ENCODE measurements at regions not wholly inside any gene's neighbourhood (a gene's known extent, or its start where the extent isn't known, plus 50 kb on each side); places are given as distances from the start of the nearest gene placed in this dataset.
A peak's percentile ranks its signal among the peaks of the same experiment; 100 is the strongest.
"Not testable (repeated sequence)": the region's sequence is repeated elsewhere in the genome, so short reads cannot be mapped to it uniquely, and the experiment has no call there.

DNA sequence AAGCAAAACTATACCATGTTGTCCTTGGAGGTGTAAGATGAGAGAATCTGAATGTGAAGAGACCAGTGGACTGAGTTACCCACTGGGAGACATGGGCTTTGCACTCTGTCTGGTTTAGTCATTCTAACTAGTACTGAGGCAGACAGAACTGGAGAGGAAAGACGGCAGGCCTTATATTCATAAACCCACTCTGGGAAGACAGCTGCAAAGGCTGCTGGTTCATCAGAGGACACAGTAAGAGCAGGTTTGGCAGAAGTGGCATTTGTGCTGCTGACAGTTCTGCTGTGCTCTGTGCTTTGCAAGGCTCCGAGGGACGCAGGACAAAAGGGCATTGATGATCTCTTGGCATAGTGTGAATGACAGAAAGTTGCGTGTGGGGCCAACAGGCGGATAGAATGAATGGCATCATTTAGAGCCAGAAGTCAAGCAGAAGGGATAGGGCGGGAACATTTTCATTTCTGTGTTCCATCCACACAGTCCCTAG is 142.3 kb upstream of the TENT5A start:
- peak; percentile 94 for ATAC-seq (ENCODE audit: poor library complexity)
- intact Hi-C loops (cut with DNase I) = loop anchor here (10.0 kb wide), 1 partner anchor 60 kb away; no protein-coding TSS in a partner anchor
- peak; percentile 77 for DNase-seq

DNA sequence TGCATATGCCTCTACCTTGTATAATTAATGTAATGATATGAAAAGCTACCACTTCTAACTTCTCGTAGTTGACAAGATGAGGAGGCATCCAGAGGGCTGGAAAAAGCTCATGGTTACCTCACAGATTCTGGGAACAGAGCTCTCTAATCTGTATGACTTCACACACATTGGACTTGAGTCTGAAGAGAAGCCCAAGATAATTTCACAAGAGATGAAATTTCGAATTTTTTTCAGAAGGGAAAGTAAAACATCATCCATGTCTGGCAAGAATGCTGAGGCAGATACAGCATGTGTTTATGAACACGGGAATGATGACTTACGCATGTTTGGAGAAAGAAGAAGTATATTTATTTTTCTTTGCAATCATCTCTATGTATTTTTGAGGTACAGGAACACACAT is 141.8 kb upstream of the TENT5A start:
- intact Hi-C loops (cut with DNase I) = loop anchor here (10.0 kb wide), 1 partner anchor 60 kb away; no protein-coding TSS in a partner anchor
- peak; percentile 74 for ATAC-seq (ENCODE audit: poor library complexity)

DNA sequence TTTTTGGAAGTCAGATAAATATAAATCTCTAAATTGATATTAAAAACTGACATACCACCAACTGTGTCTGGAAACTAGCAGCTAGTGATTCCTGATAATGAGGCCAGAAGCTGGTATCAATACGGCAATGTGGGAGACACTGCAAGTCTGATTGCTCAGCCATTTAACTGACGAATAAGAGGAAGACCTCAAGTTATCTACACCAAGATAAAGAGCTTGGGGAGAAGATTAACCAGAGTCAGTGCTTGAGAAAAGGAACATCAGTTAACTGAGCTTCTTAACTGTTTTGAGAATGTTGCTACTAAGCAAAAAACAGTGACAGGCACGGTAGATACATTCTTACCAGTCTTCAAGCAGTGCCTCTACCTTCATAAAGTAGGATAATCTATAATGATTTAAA is 140.4 kb upstream of the TENT5A start:
- ATAC-seq (ENCODE audit: poor library complexity) (no peak), DNase-seq (no peak)
- intact Hi-C loops (cut with DNase I) = loop anchor here (10.0 kb wide), 1 partner anchor 58 kb away; no protein-coding TSS in a partner anchor

More for the DNA sequence above, 141.8 kb upstream of the TENT5A start:
- no peak for DNase-seq

DNA sequence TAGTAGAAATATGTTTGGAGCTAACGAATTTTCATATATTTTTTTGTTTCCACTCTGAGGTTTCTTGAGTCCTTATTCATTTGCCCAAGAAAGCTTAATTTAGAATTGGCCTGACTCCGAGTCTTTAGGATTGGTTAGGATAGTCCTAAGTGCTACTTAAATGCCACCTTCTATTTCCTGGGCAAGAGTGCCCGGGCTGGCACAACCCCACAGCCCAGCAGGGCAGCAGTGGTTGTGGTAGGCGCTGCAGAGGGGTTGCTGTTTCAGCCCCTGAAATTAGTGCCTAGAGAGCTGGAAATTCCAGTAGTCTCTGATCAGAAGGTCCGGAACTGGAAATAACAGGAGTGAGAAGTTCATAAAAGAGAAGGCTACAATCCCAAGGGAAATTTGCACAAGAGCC is 139.4 kb upstream of the TENT5A start:
- intact Hi-C loops (cut with DNase I) = loop anchor here (10.0 kb wide), 1 partner anchor 57 kb away; no protein-coding TSS in a partner anchor
- DNase-seq (peak; percentile 43), ATAC-seq (ENCODE audit: poor library complexity) (no peak)

DNA sequence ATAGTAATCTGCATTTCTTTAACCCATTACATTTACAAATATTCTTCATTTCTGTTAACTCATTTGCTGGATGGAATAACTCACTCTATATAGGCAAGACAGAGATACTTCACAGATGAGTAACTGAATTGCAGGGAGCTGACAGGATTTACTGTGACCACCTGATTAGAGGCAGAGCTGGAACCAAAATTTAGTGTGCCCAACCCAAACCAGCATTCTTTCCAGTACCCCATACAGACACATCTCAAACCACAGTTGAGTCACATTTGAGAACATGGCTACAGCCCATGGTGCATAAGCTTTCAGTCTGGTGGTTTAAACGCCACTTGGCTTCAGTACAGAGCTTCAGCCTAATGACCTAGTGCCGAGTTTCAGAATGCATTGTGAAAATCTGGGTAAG is 138.4 kb upstream of the TENT5A start:
- ATAC-seq (ENCODE audit: poor library complexity) (no peak), DNase-seq (no peak)
- intact Hi-C loops (cut with DNase I) = loop anchor here (10.0 kb wide), 1 partner anchor 56 kb away; no protein-coding TSS in a partner anchor

DNA sequence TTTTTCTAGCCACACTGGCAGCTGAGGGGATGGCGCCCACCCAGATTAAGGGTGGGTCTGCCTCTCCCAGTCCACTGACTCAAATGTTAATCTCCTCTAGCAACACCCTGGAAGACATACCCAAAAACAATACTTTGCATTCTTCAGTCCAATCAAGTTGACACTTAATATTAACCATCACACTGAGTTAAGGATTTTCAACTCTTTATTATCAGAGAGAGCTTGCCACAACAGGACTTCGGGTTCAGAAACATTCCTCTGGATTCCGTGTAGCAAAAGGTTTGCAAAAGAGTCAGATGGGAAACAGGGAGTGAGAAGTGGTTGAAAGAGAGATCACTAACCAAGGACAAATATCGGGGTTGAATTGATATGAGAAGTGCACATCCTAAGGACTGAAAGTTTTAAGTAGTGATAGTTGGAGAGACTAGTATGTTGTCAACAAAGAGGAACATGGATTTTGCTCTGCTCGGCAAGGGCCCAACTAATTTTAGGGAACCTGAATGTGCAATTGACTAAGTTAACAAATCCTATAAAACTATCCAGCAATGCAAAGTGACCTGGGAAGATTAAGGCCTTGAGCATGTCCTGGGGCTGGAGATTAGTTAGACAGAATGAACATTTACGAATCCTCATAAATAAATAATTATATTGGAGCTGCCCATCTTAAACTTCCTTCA is 137.0 kb upstream of the TENT5A start:
- DNase-seq (no peak), ATAC-seq (ENCODE audit: poor library complexity) (no peak)
- intact Hi-C loops (cut with DNase I) = loop anchor here (10.0 kb wide), 1 partner anchor 55 kb away; no protein-coding TSS in a partner anchor

DNA sequence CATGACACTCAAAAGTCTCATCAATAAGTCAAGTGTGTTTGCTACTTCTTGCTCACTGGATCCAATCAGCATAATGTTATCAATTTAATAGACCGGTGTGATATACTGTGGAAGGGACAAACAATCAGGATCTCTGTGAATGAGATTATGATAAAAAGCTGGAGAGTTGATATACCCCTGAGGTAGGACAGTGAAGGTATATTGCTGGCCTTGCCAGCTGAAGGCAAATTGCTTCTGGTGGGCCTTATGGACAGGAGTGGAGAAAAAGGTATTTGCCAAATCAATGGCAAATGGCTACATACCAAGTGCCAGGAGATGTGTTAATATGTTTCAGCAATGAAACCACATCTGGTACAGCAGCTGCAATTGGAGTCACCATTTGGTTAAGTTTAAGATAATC is 134.4 kb upstream of the TENT5A start:
- DNase-seq; intact Hi-C loops (cut with DNase I); ATAC-seq (ENCODE audit: poor library complexity): not testable (repeated sequence)

DNA sequence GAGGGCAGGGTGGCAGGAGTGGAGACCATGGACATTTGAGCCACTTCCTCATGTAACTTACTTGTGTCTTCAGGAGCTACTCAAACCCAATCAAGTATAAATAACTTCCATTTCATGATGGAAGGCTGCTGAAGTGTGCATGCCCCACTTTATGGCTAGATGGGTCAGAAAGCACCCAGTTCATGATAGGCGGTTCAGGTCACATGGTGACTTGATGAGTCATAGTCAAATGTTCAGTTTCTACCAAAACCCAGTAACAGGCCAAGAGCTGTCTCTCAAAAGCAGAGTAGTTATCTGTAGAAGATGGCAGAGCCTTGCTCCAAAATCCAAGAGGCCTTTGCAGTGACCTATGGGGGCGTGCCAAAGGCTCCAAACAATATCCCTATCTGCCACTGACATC is 133.7 kb upstream of the TENT5A start:
- ATAC-seq (ENCODE audit: poor library complexity) (no peak), DNase-seq (no peak)
- intact Hi-C loops (cut with DNase I) = no loop called here

DNA sequence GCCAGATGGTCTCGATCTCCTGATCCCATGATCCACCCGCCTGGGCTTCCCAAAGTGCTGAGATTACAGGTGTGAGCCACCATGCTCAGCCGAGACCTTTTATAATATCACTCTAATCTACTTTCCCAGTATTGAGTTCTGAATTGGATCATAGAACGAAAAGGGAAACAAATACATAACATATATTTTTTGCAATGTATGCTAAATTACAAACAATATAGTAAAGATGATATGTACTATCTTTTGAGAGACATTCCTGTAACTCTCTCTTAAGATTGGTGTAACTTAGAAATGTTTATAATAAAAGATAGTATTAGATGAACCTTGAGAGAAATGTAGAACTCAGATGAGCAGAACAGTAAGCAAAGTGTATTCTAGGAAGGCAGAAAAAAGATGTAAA is 129.2 kb upstream of the TENT5A start:
- intact Hi-C loops (cut with DNase I) = no loop called here
- no peak for ATAC-seq (ENCODE audit: poor library complexity)
- no peak for DNase-seq

DNA sequence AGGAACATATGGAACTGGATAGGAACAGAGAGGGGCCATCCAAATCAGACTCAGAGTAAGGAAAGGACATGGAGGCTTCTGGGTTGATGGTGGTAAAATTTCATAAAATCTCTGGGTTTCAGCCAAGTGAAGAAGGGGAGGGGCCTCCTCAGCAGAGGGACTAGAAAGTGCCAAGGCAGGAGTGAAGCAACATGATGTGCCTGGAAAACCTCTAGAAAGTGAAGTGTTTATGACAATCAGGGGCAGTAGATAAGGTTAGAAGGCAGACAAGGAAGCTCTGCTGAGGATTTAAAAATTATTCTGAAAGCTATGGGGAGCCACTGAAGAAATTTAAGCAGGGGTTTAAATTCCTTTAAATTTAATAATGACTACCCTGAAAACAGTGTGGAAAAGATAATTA is 126.0 kb upstream of the TENT5A start:
- ATAC-seq (ENCODE audit: poor library complexity) (peak; percentile 46), DNase-seq (no peak)
- intact Hi-C loops (cut with DNase I) = no loop called here

DNA sequence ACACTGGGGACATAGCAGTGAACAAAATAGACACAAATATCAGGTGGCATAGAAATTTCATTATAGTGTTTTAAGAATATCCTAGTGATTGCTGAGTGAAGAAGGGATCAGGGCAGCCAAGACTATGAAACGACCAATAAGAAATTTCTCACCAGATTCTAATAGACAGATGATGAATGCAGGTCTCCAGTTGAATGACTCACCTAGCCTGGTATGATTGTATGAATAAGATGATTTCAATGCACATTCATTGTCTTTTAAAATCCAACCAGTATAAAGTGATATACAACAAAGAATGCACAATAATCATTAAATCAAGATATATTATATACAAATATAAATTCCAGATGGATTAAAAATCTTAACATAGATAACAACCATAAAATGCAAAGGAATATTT is 124.5 kb upstream of the TENT5A start:
- intact Hi-C loops (cut with DNase I) = no loop called here
- DNase-seq (no peak), ATAC-seq (ENCODE audit: poor library complexity) (no peak)

DNA sequence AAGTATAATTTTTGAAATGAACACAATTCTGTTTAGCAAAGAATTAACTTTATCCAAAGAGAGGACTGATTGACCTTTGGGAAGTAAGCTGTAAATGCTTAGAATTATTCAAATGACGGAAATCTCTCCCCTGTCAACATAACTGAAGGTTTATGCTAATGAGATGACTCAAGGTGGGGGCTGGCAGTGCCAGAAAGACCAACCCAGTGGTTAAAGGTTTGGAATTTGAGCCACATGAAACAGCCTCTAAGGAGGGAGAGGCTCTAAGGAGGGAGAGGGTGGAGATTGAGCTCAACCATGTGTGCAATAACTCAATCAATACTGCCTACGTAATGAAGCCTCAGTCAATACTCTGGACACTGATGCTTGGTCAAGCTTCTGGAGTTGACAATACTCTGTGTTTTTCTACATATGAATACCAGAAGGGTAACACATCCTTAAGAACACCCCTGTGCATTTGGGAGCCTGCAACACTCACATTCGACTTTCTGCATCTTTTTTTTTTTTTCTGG is 123.4 kb upstream of the TENT5A start:
- intact Hi-C loops (cut with DNase I) = no loop called here
- no peak for DNase-seq
- no peak for ATAC-seq (ENCODE audit: poor library complexity)

DNA sequence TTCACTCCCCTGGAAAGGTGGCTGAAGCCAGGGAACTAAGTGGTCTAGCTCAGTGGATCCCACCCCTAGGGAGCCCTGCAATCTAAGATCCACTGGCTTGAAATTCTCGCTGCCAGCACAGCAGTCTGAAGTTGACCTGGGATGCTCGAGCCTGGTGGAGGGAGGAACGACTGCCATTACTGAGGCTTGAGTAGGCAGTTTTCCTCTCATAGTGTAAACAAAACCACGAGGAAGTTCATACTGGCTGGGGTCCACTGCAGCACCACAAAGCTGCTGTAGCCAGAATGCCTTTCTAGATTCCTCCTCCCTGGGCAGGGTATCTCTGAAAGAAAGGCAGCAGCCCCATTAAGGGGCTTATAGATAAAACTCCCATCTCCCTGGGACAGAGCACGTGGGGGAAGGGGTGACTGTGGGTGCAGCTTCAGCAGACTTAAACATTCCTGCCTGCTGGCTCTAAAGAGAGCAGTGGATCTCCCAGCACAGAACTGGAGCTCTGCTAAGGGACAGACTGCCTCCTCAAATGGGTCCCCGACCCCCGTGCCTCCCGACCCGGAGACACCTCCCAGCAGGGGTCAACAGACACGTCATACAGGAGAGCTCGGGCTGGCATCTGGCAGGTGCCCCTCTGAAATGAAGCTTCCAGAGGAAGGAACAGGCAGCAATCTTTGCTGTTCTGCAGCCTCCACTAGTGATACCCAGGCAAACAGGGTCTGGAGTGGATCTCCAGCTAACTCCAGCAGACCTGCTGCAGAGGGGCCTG is 117.4 kb upstream of the TENT5A start:
- intact Hi-C loops (cut with DNase I); DNase-seq; ATAC-seq (ENCODE audit: poor library complexity): not testable (repeated sequence)

DNA sequence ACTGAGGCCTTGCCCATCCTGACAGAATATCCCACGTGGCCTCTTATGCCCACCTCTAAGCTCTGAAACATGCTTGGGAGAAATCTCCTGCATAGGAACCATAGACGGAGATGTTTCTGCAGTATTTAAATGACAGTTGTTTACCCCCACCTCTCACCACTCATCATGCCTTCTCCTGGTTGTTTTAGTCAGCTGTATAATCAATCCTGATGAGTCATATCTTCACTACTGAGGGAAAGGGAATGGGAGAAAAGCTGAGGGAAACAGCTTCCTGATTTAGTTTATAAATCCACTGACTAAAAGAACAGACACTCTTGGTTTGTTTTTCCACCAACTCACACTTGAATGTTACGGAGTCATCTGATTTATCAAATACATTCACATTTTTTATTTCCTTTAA is 113.2 kb upstream of the TENT5A start:
- ATAC-seq (ENCODE audit: poor library complexity) (no peak), DNase-seq (no peak)
- intact Hi-C loops (cut with DNase I) = no loop called here

DNA sequence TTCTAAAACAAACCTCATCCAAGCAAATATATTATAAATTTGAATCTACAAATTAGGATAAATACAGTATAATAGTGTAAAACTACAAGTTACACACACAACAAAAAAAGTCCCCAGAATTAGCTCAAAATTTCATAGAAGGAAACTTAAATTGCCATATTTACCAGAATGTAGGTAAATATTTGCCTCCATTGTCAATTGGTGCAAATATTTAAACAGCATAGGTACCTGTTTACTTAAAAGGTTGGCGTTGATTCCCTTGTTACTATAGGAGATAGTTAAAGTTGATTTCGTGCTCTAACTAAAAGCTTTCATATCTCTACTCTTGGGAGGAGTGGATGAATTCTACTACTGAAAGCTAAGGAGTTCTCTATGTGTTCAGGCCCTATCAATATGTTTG is 111.6 kb upstream of the TENT5A start:
- intact Hi-C loops (cut with DNase I) = no loop called here
- ATAC-seq (ENCODE audit: poor library complexity) (no peak), DNase-seq (no peak)

DNA sequence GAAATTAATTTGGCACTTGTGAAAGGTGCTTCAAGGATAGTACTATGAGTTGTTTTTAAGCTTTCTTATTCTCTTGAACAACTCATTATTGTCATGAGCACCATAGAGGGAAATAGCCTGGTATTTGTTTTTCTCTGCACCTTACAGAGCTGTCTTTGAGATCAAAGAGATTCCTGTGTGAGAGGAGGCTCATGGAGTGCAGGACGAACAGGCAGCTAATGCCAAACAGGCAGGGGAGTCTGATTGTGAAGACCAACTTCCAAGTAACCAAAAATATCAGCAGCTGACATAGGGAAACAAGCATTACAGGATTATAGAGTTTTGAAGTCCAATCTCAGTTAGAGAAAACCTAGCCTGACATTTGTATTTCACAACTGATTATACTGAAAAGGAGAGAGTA is 110.6 kb upstream of the TENT5A start:
- no peak for DNase-seq
- peak; percentile 45 for ATAC-seq (ENCODE audit: poor library complexity)
- intact Hi-C loops (cut with DNase I) = no loop called here

DNA sequence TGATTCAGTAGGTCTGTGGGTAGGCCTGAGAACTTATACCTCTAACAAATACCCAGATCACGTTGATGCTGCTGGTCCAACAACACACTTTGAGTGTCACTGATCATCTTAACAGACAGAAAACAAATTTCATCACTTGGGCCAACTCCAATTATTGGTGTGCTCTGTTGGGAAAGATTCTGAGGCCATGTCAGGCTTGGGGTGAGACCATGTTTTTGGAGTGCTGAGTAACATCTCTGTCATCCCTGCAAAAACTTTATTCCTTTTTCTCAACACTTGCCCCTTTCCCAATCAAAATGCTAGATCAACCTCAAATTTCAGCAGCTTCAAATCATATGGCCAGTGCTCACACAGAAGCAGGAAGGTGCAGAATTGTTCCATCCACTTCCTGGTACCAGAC is 108.8 kb upstream of the TENT5A start:
- DNase-seq (no peak), ATAC-seq (ENCODE audit: poor library complexity) (no peak)
- intact Hi-C loops (cut with DNase I) = no loop called here

DNA sequence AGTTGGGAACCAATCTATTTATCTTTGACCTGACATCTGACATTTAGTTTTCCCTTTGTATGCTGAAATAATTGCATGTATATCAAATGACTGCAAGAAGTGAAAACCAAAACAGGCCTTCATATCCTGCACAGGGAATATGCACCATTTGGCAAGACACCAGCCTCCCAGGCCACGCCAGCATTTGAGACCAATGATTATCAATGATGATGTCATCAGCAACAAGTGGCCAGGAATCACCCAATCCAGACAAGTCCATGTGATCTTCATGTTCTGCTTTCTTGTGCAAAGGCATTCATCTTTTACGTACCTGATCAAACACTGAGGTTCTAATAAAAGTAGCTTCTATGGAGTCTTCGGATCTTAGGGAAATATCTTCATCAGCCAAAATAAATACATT is 107.4 kb upstream of the TENT5A start:
- ATAC-seq (ENCODE audit: poor library complexity) (peak; percentile 59), DNase-seq (peak; percentile 74)
- intact Hi-C loops (cut with DNase I) = no loop called here

DNA sequence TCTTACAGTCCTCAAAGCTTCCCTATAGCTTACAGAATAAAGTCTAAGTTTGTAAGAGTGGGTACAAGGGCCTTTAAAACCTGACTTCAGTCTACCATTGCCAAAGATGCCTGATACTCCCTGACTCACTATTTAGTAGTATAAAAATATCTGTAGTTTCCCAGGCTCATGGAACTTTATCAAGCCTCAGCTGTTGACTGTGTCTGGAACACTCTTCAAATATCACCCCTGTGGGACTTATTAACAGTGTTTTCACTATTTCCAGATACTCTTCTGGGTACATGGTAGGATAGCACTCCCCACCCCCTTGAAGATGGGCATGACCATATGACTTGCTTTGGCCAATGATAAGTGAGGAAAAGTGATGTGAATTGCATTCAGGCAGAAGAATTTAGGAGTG is 105.3 kb upstream of the TENT5A start:
- ATAC-seq (ENCODE audit: poor library complexity) = peak; percentile 84
- DNase-seq = no peak
- intact Hi-C loops (cut with DNase I) = no loop called here

DNA sequence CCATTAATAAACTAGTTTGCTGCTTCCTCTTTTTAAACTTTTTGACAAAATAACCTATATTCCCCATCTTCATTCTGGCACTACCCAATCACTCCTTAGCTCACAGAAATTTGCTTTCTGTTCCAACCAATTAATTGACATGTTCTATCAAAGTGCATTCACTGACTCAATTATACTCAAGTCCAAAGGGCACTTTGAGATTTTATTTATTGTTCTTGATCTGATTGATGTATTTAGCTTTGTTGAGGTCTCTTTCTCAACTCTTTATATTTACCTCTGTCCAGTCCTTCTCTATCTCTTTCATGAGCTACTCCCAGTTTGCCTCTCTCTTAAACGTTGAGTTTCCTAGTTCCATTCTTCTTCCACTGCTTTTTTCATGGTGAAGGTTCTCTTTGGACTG is 104.4 kb upstream of the TENT5A start:
- intact Hi-C loops (cut with DNase I) = no loop called here
- no peak for ATAC-seq (ENCODE audit: poor library complexity)
- DNase-seq = no peak
